GM13977 (cell line): ENCODE measurements at regions not wholly inside any gene's neighbourhood (a gene's known extent, or its start where the extent isn't known, plus 50 kb on each side); places are given as distances from the start of the nearest gene placed in this dataset.

Experiments used
- DNase-seq: peaks from one replicate; pipeline ENCODE4 v3.0.0; 2012; ENCODE audit warnings: low spot score
- in situ Hi-C: fragments of 300-500 bp; cut with MboI; formaldehyde crosslinking; loops from one replicate; pipeline ENCODE4 v1.12.0; 2022; ENCODE audit warnings: low sequenced_read_pairs, low pct_unique_long_range_greater_than_20kb, mixed read lengths, inconsistent platforms; ENCODE audit not compliant: unreplicated experiment
- TF ChIP-seq, protein P1 (sequence below): IDR thresholded peaks from 2 replicates; pipeline ENCODE4 v1.5.1; 2012; ENCODE audit warnings: mild to moderate bottlenecking, control low read depth; ENCODE audit not compliant: insufficient read depth; ENCODE audit errors: extremely low read depth, missing control alignments

DNA sequence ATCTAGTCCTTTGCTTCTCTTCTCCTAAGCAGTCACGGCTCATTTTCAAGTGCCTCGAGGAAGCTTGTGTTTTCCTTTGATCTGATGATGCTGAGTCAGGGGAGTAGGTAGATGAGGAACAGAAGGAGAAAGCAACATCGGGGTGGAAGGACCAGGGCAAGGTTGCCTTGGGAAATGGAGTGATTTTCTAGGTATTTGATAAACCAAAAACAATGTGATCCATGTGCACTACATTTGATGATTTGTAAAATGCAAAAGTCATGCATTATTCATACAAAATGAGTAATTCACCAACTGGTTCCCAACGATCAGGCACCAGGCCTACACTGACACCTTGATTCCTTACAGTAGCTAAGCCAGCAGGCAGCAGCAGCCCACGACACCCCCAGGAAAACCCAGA lies 205.3 kb downstream of the ANAPC1 start:
- in situ Hi-C loops, result no loop called here
- no peak for DNase-seq
- TF ChIP-seq, protein P1, sequence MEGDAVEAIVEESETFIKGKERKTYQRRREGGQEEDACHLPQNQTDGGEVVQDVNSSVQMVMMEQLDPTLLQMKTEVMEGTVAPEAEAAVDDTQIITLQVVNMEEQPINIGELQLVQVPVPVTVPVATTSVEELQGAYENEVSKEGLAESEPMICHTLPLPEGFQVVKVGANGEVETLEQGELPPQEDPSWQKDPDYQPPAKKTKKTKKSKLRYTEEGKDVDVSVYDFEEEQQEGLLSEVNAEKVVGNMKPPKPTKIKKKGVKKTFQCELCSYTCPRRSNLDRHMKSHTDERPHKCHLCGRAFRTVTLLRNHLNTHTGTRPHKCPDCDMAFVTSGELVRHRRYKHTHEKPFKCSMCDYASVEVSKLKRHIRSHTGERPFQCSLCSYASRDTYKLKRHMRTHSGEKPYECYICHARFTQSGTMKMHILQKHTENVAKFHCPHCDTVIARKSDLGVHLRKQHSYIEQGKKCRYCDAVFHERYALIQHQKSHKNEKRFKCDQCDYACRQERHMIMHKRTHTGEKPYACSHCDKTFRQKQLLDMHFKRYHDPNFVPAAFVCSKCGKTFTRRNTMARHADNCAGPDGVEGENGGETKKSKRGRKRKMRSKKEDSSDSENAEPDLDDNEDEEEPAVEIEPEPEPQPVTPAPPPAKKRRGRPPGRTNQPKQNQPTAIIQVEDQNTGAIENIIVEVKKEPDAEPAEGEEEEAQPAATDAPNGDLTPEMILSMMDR, result no peak

DNA sequence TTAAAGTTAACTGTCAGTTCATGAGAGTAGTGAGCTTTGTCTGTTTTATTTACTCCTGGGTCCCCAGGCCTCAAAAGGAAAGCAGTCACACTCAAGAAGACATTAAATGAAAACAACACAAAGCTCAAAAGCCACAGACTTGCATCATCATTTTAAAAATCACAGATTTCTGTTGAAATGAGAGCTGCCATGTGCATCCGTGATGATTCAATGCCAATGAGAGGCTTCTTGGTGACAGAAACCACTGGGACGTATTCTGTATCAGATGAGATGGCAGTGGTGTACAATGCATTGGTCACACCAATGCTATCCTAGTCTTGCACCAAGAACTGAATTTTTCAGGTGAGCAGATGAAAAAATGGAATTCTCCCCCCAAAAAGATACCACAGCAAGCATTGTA lies 204.8 kb downstream of the ANAPC1 start:
- DNase-seq, result no peak
- TF ChIP-seq, protein P1, result no peak
- in situ Hi-C loops, result no loop called here

DNA sequence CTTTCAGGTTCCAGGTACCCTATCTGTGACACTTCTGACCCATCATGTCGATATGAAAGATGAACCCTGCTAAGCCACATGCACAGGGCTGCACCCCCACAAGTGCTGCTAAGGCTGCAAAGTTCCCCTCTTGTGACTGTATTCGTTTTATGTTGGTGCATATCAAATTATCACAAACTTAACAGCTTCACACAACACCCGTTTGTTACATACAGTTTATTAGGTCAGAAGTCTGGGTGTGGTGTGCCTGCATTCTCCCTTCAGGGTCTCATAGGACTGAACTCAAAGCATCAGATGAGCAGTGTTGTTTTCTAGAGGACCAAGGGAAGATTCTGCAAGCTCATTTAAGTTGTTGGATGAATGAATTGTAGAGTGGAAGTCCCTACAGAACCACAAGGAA lies 199.4 kb downstream of the ANAPC1 start:
- TF ChIP-seq, protein P1, result no peak
- in situ Hi-C loops, result no loop called here
- no peak for DNase-seq

DNA sequence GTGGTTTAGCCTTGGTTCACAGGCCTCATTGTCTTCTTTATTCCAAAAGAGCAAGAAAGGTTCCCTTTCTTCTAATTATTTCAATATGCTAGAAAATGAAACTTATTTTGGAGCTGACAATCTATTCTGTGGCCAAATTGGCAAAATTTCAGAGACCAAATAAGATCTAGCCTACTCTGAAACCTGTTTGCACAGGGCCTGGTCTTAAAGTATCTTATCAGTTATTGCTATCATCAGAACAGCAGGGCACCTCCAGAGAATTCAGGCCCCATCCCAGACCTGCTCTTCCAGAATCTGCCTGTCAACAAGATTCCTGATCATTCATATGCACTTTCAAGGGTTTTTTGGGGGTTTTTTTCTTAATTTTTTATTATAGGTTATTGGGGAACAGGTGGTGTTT lies 198.7 kb downstream of the ANAPC1 start:
- no peak for DNase-seq
- in situ Hi-C loops, result no loop called here
- TF ChIP-seq, protein P1, result no peak

DNA sequence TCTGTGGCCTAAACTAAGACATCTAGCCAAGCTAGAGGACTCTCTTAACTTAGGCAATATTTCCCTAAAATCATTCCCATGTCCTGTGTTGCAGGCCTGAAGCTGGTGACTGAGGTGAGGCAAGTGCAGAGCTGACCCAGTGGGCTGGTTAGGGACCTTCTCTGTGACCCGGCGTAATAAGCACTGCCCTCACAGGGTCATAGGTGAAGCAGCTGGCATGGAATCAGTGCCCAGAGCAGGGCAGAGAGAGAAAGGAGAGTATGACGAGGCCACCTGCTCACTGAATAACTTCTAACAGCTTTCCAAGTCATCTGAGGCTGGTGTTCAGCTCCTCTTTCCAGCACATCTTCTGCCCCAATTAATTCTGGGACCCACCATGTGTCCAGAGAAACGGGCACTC lies 197.0 kb downstream of the ANAPC1 start:
- in situ Hi-C loops, result no loop called here
- TF ChIP-seq, protein P1, result no peak
- no peak for DNase-seq

DNA sequence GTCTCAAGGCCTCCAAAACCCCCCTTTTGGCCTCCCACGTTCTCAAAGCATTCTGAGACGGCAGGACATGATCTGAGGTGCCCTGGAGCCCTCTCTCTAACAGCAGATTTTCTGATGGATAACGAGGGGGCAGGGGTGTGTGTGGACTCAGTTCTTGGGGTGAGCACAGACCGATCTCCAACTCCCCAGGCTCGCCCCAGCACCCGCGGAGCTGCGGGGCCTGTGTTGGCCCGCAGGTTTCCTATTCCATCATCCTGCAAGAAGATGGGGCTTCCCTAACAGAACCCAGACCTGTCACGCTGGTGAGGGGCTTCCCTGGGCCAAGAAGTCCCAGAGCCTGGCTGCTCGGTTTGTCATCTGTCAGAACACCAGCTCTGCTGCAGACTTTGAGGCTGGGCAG lies 196.1 kb downstream of the ANAPC1 start:
- no peak for DNase-seq
- TF ChIP-seq, protein P1, result no peak
- in situ Hi-C loops, result no loop called here

DNA sequence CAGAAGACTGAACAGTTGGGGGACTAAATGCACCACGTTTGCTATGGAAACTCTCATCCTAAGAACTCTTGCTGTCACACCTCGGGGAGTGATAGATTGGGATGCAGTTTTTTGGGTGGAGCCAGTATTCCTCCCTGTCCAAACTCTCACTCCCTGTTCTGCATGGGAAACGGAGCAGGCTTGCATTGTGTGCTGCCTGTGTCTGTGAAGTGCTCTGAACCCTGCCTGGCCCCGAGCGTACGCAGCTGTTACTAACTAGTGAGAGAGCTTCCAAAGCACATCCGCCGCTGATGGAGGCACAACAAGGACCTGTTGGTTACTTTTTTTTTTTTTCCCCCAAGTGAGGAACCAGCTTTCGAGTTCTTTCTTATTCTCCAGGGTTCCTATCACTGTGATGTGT lies 195.5 kb downstream of the ANAPC1 start:
- no peak for DNase-seq
- in situ Hi-C loops, result no loop called here
- TF ChIP-seq, protein P1, result no peak
